ENCODE measurements at regions not wholly inside any gene's neighbourhood (a gene's known extent, or its start where the extent isn't known, plus 50 kb on each side); places are given as distances from the start of the nearest gene placed in this dataset.

DNA sequence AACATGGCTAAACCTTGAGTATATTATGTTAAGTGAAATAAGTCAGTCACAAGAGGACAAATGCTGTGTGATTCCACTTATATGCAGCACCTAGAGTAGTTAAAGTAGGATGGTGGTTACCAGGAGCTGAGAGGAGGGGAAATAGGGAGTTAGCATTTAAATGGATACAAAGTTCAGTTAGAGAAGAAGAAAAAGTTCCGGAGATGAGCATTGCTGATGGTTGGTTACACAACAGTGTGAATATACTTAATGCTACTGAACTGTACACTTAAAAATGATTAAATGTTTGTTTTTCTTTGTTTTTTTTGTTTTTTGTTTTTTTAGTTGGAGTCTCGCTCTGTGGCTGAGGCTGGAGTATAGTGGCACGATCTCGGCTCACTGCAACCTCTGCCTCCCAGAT is 67.7 kb upstream of the OSTN start:
- TF ChIP-seq POLR2A (IDR thresholded peaks at IDR 0.05) = no peak
- TF ChIP-seq, protein P1, sequence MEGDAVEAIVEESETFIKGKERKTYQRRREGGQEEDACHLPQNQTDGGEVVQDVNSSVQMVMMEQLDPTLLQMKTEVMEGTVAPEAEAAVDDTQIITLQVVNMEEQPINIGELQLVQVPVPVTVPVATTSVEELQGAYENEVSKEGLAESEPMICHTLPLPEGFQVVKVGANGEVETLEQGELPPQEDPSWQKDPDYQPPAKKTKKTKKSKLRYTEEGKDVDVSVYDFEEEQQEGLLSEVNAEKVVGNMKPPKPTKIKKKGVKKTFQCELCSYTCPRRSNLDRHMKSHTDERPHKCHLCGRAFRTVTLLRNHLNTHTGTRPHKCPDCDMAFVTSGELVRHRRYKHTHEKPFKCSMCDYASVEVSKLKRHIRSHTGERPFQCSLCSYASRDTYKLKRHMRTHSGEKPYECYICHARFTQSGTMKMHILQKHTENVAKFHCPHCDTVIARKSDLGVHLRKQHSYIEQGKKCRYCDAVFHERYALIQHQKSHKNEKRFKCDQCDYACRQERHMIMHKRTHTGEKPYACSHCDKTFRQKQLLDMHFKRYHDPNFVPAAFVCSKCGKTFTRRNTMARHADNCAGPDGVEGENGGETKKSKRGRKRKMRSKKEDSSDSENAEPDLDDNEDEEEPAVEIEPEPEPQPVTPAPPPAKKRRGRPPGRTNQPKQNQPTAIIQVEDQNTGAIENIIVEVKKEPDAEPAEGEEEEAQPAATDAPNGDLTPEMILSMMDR (IDR thresholded peaks at IDR 0.05) = no peak
